GM12872 (cell line): ENCODE measurements at regions not wholly inside any gene's neighbourhood (a gene's known extent, or its start where the extent isn't known, plus 50 kb on each side); places are given as distances from the start of the nearest gene placed in this dataset.

ENCODE experiments used
- TF ChIP-seq, protein P1 (sequence below): IDR thresholded peaks from 3 replicates; pipeline ENCODE4 v1.5.1; 2011; ENCODE audit warnings: low read depth, mild to moderate bottlenecking, low read length, moderate library complexity; ENCODE audit not compliant: insufficient read depth

DNA sequence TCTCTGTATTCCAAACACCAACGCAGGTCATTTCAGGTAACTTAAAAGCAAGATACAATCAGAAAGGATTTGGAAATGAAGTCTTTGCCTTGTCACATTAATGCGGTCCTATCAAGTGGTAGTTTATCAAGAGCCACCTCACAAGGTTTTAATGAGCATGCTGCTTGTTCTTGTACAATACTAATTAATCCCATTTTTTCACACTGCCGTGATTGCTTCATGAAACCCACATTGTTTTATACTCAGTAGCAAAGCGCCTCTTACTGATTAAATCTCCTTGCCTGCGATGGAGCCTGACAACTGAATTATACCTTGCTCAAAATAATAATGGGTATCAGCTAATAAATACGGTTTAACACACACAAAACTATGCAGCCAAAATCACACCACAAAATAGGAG, 234.1 kb upstream of the TSHZ2 start:
- TF ChIP-seq, protein P1, sequence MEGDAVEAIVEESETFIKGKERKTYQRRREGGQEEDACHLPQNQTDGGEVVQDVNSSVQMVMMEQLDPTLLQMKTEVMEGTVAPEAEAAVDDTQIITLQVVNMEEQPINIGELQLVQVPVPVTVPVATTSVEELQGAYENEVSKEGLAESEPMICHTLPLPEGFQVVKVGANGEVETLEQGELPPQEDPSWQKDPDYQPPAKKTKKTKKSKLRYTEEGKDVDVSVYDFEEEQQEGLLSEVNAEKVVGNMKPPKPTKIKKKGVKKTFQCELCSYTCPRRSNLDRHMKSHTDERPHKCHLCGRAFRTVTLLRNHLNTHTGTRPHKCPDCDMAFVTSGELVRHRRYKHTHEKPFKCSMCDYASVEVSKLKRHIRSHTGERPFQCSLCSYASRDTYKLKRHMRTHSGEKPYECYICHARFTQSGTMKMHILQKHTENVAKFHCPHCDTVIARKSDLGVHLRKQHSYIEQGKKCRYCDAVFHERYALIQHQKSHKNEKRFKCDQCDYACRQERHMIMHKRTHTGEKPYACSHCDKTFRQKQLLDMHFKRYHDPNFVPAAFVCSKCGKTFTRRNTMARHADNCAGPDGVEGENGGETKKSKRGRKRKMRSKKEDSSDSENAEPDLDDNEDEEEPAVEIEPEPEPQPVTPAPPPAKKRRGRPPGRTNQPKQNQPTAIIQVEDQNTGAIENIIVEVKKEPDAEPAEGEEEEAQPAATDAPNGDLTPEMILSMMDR = no peak

DNA sequence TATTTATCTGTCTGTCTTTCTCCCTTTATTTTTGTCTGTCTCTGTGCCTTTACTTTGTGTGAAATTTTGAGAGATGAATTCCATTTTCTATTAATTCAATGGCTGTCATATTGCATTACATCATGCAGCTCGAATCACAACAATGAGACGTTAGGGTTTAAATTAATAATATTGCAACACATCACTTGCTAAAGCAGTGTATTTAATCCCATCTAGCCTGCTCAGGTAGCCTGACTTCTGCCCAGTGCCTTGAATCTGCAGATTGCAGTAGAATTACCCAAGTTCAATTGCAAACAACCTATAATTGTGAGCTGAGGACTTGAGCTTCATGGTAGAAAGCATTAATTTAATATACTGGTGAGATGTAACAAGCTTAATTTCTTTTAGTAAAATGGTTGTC, 235.7 kb upstream of the TSHZ2 start:
- TF ChIP-seq, protein P1 = no peak

DNA sequence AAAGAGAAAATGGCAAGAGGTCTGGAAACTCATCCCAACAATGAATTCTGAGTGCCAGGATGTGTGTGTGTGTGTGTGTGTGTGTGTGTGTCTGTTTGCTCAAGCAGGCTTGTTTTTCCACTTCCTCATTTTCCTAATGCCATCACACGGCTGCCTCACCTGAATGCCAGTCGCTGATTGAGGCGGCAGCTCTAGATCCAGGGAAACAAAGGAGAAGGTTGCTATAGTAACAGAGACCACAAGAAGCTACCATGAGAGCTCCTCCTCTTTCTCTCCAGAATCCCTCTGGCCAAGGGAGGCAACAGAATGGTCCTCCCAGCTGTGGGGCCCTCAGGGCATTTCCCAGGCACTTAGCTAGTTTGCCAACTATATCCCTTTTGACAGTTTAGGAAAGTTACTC, 241.1 kb upstream of the TSHZ2 start:
- TF ChIP-seq, protein P1 = no peak

DNA sequence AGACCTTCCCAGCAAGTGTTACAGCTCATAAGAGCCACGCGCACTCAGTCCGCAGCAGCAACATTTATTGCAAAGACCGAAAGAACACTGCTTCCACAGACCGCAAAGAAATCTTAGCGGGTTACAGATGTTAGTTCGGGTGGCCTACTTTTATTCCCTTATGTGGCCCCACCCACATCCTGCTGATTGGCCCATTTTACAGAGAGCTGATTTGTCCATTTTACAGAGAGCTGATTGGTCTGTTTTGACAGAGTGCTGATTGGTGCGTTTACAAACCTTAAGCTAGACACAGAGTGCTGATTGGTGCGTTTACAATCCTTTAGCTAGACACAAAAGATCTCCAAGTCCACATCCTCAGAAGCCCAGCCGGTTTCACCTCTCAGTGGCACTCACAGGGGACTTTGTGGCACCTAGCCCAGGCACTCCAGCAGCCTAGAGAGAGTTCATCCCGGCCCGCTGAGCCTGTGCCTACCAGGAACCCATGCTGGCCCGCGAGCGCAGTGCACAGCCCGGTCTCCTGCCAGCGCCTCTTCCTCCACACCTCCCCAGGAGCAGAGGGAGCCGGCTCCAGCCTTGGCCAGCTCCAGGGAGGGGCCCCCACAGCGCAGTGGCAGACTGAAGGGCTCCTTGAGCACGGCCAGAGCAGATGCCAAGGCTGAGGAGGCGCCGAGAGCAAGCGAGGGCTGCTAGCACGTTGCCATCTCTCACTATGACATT, 244.3 kb upstream of the TSHZ2 start:
- TF ChIP-seq, protein P1 = no peak

DNA sequence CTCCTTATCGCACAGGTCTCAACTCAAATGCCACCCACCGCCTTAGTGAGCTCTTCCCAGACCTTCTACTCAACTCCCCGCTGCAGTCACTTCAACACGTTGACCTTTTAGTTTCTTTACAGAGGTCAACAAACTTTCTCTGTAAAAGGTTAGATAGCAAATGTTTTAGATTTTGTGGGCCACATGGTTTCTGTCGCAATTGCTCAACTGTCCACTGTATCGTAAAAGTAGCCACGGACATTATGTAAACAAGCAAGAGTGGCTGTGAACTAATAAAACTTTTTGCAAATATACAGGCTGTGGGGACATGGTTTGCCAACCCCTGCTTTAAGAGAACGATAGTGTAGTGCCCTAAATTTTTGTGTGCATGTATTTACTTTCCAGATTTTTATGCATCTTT, 247.6 kb upstream of the TSHZ2 start:
- TF ChIP-seq, protein P1 = no peak

DNA sequence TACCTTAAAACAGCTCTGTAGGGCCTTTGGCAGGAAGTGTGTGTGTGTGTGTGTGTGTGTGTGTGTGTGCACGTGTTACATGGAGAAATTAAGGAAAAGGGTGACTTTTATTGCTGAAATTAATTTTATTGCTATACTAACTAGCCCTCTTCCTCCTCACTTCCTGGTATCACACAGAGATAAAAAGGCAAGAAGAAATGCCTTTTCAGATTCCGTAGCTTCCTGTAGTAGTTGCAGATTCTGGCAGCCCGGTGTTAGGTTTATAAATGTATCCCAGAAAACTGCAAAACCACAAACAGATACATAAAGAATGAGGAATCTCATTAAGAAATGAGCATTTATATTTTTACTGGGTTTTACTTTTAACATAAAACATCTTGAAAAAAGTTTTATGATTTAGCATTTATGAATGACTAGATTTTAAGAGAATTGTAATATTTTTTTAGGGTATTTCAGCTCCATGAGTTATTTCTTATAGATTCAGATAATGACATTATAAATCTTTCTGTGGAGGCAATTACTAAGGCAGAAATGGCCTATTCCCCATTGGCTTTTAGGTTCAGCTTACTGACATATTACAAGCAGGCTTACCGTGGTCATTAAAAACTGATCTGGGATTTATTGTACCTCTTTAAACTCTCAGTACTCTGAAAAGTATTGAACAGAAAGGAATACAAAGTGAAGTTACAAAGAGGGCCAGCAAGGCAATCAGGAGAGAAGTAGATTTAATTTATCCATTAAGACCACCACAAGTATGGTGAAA, 249.1 kb upstream of the TSHZ2 start:
- TF ChIP-seq, protein P1 = no peak

DNA sequence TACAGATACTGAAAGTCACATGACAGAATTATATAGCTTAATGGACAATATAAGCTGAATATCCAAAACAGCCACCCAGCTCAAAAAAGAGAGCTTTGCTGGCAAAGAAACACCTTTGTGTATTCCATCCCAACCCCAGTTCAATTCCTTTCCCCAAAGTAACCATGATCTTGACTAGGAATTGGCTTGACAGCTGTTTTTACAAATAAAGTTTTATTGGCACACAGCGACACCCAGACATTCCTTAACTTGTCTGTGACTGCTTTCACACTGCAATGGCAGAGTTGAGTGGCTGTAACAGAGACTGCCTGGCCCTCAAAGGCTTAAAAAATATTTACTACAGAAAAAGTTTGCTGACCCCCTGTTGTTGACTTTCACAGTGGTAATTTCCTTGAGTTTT, 264.0 kb upstream of the TSHZ2 start:
- TF ChIP-seq, protein P1 = no peak
